Activated naive CD4-positive, alpha-beta T cell treated with anti-CD3 and anti-CD28 coated beads, Interleukin-2, amount 10 ng/mL, durations not matched to agents 7 days and 5 days (primary cell): ENCODE measurements at regions not wholly inside any gene's neighbourhood (a gene's known extent, or its start where the extent isn't known, plus 50 kb on each side); places are given as distances from the start of the nearest gene placed in this dataset.

Experiments
- CTCF ChIA-PET: fragments of 350-600 bp; sonication (Branson Sonifier 250); formaldehyde crosslinking; loops from one replicate; lab custom pipeline; 2021; ENCODE audit warnings: antibody characterized with exemption; lab: Charles Lee
- DNase-seq: peaks from one replicate; pipeline ENCODE4 v3.0.0-alpha.2; 2020
- H3K27ac Mint-ChIP-seq: one replicate; pipeline ENCODE4 v1.8.0; 2021; ENCODE audit warnings: mild to moderate bottlenecking, moderate library complexity, mixed read lengths
- H3K27me3 Mint-ChIP-seq: one replicate; pipeline ENCODE4 v1.8.0; 2021; ENCODE audit warnings: mild to moderate bottlenecking, mixed read lengths
- H3K36me3 Mint-ChIP-seq: one replicate; pipeline ENCODE4 v1.8.0; 2021; ENCODE audit warnings: mixed read lengths
- H3K4me1 Mint-ChIP-seq: one replicate; pipeline ENCODE4 v1.8.0; 2021; ENCODE audit warnings: mixed read lengths
- H3K4me3 Mint-ChIP-seq: one replicate; pipeline ENCODE4 v1.8.0; 2021; ENCODE audit warnings: mild to moderate bottlenecking, moderate library complexity, mixed read lengths
- H3K9me3 Mint-ChIP-seq: one replicate; pipeline ENCODE4 v1.8.0; 2021; ENCODE audit warnings: mixed read lengths

DNA sequence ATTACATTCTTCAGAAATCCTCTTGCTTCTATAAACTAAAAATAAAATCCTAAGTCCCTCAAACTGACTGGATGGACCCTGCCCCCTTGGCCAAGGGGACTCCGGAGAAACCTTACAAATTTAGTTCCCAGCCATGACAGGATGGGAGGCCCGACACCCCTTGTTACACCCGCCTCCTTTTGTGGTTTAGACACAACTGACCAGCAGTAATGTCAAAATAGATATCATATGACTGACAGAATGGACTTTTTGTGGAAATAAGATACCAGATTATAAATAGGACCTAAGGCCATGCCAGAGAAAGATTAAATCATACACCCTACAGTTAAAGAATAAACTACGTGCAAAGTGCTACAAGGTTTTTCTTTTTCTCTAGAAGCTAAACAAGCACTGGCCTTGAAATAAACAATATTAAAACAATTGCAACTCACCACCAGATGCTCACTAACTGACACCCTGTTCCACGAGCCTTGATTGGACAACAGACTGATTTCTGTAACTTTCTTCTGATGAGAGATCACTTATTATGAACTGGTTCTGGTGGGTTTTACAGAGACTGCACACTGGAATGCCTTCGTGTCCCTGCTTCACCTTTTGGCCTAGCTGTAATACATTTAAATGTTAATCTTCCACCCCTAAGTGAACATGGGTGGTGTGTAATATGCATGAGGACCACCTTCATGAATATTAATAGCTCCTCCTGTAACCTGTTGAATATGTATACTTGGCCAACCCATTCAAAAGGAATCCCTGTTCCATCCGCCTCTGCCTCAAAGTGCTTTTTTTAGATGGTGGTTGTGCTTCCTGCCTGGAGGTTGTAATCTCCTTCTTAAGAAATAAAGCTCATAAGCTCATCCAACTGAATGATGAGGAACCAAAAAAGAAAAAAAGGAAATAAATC lies 99.6 kb downstream of the ODF2L start:
- H3K27ac Mint-ChIP-seq: no peak overlapping the region
- no peaks in the 10 kb centered on the region for H3K4me1 Mint-ChIP-seq
- H3K4me3 Mint-ChIP-seq: no peak overlapping the region
- no peaks in the 10 kb centered on the region for H3K9me3 Mint-ChIP-seq
- CTCF ChIA-PET: no interaction called here
- no peak for DNase-seq
- no peaks in the 10 kb centered on the region for H3K36me3 Mint-ChIP-seq
- H3K27me3 Mint-ChIP-seq: no peaks in the 10 kb centered on the region

DNA sequence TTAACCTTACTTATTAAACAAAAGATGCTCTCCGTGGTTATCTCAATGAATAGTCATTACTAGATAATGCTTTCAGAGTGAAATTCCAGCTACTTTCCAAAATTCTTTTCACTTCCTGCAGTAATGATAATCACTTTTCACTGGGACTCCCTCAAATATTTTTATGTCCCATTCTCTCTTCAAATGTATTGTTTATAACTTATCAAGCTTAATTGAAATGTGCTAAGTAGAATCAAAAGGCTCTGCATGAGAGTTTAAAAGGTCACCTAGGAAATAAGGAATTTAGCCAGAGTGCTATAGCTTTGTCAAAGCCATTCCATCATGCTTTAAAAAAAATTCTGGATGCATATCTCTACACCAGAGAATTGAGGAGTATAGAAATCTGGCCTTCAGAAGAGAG lies 106.4 kb downstream of the ODF2L start:
- DNase-seq: no peak
- Mint-ChIP-seq H3K36me3 (no peaks in the 10 kb centered on the region), H3K27ac (no peak overlapping the region), H3K27me3 (peaks cover 4% of the 10 kb centered on the region), H3K9me3 (no peaks in the 10 kb centered on the region), H3K4me3 (no peak overlapping the region), H3K4me1 (no peaks in the 10 kb centered on the region)
- CTCF ChIA-PET: no interaction called here

DNA sequence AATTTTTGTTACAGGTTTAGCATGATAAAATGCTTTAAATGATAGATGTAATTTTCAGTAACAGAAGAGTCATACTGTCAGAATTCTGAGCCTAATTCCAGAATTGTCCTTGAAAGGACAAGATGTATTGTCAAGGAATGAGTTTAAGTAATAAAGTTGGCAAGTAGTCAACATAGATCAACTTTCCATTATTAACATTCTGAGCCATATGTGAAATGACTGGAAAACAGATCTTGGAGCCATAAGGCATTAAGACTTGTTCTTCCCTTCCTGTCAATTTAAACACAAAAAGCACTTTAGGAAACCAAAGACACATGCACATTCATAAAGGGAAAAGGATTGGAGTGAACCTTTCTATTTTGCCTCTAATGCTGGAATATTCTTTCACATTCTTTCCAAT lies 107.0 kb downstream of the ODF2L start:
- CTCF ChIA-PET: no interaction called here
- H3K27me3 Mint-ChIP-seq: peaks cover 4% of the 10 kb centered on the region
- no peak overlapping the region for H3K4me3 Mint-ChIP-seq
- H3K4me1 Mint-ChIP-seq: no peaks in the 10 kb centered on the region
- no peak overlapping the region for H3K27ac Mint-ChIP-seq
- no peaks in the 10 kb centered on the region for H3K9me3 Mint-ChIP-seq
- DNase-seq: no peak
- H3K36me3 Mint-ChIP-seq: no peaks in the 10 kb centered on the region

DNA sequence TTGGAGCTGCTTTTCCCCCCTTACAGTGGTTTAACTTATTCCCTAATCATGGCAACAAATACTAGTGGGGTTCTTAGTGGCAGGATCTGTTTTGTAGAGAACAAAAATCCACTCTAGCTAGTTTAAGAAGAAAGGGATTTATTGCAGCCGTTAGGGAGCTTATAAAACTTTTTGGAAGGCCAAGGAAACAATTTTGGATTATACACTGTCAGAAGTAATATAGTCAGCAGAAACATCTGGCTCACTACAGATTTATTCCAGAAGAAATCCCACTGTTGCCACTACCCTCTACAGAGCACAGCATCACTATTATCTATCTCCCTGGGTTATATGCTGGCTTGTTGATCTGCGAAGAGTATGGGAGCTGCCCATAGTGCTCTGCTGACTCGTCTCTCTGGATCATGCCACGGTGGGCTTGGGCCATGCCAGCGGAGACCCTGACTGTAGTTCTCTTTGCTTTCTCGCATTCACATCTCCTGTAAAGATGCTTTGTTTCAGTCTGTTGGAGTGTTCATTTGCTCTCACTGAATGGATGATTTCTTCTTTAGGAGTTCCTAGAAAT lies 107.5 kb downstream of the ODF2L start:
- H3K36me3 Mint-ChIP-seq: no peaks in the 10 kb centered on the region
- no peak overlapping the region for H3K27ac Mint-ChIP-seq
- H3K9me3 Mint-ChIP-seq: no peaks in the 10 kb centered on the region
- H3K27me3 Mint-ChIP-seq: peaks cover 4% of the 10 kb centered on the region
- CTCF ChIA-PET: interaction anchor here (0.6 kb wide), 1 partner anchor 386 kb away, joined by 3 read pairs; no protein-coding TSS in a partner anchor
- no peaks in the 10 kb centered on the region for H3K4me1 Mint-ChIP-seq
- no peak for DNase-seq
- H3K4me3 Mint-ChIP-seq: no peak overlapping the region

DNA sequence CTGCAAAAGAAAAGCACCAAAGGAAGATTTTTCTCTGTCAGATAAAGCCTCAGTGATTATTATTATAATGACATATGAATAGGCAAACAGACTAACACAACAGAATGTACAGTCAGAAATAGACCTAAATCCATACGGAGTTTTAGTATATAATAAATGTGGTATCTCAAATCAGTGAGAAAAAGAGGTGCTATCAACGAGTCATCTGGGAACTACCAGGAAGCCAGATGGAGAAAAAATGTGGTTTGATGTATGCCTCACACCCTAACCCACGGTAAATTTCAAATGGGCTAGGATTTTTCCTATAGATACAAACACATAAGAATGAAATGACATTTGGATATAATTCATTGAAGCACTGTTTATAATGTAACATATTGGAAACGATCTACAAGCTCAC lies 110.3 kb downstream of the ODF2L start:
- DNase-seq: no peak
- Mint-ChIP-seq H3K27me3 (peaks cover 4% of the 10 kb centered on the region), H3K4me1 (no peaks in the 10 kb centered on the region), H3K27ac (no peak overlapping the region), H3K4me3 (no peak overlapping the region), H3K36me3 (no peaks in the 10 kb centered on the region), H3K9me3 (no peaks in the 10 kb centered on the region)
- CTCF ChIA-PET: no interaction called here

DNA sequence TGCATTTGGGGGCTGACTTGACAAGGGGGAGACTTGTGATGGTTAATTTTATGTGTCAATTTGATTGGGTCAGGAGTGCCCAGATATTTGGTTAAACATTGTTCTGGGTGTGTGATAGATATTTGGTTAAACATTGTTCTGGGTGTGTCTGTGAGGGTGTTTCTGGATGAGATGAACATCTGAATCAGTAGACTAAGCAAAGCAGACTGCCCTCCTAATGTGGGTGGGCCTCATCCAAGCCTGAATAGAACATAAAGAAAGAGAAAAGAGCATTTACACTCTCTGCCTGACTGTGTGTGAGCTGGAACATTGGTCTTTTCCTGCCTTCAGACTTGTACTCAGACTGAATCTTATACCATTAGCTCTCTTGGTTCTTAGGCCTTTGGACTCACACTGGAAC lies 113.5 kb downstream of the ODF2L start:
- DNase-seq: no peak
- no peak overlapping the region for H3K4me3 Mint-ChIP-seq
- peaks cover 4% of the 10 kb centered on the region for H3K27me3 Mint-ChIP-seq
- no peaks in the 10 kb centered on the region for H3K36me3 Mint-ChIP-seq
- no peak overlapping the region for H3K27ac Mint-ChIP-seq
- H3K4me1 Mint-ChIP-seq: no peaks in the 10 kb centered on the region
- CTCF ChIA-PET: no interaction called here
- no peaks in the 10 kb centered on the region for H3K9me3 Mint-ChIP-seq

DNA sequence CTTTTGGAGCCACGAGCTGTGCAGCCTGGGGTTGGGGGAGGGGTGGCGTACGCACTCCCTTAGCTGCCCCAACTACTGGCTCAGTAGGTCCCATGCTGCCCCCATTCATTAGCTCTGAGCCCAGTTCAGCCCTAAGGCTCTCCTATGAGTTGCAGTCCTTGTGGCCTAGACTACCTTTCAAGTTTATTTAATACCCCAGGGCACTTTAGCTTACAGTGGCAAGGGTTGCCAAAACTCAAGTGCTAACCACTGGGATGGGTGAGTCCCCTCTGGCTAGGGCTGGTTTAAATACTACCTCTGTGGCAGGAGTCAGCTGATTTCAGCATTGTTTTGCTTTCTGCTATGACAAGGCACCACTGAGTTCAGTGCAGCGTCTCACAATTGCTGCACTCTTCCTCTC lies 118.2 kb downstream of the ODF2L start:
- CTCF ChIA-PET: no interaction called here
- no peak overlapping the region for H3K27ac Mint-ChIP-seq
- H3K36me3 Mint-ChIP-seq: no peaks in the 10 kb centered on the region
- H3K4me1 Mint-ChIP-seq: no peaks in the 10 kb centered on the region
- H3K27me3 Mint-ChIP-seq: no peaks in the 10 kb centered on the region
- no peak overlapping the region for H3K4me3 Mint-ChIP-seq
- no peak for DNase-seq
- no peaks in the 10 kb centered on the region for H3K9me3 Mint-ChIP-seq

DNA sequence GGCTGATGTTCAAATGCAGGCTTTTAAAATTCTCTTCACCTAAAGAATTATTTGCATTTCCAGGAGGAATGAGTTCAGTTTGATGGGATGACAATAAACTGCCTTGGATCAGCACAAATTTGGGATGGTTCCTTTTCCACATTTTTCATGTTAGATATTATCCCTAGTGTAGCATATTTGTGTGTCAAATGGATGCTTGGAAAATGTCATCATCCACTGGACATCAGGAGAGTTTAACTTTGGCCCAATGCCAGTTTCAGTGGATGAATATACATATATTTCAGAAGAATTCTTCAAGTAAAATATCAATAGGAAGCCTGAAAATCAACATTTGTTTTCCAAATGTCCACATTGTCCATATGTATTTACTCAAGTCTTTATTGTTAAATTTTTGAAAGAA lies 116.5 kb upstream of the COL24A1 start:
- Mint-ChIP-seq H3K9me3 (no peaks in the 10 kb centered on the region), H3K4me3 (no peak overlapping the region), H3K4me1 (no peaks in the 10 kb centered on the region), H3K27me3 (no peaks in the 10 kb centered on the region), H3K27ac (no peak overlapping the region), H3K36me3 (no peaks in the 10 kb centered on the region)
- no peak for DNase-seq
- CTCF ChIA-PET: no interaction called here

DNA sequence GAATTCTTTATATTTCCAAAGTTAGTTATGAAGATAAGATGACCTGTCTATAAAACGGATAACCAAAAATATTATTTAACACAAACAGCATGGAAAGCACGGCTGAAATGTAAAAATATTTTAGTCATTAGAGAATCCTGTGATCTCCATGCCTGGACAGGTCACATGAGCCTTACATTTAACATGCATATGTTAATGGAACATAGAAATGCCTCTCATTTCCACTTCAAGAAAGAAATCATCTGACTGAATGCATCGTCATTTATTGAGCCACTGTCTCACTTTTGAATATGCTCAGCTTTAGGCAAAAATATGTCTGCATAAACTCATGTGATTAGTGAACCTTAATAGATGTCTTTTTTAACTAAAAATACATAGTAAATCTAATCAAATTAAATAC lies 115.5 kb upstream of the COL24A1 start:
- CTCF ChIA-PET: no interaction called here
- H3K4me1 Mint-ChIP-seq: no peaks in the 10 kb centered on the region

DNA sequence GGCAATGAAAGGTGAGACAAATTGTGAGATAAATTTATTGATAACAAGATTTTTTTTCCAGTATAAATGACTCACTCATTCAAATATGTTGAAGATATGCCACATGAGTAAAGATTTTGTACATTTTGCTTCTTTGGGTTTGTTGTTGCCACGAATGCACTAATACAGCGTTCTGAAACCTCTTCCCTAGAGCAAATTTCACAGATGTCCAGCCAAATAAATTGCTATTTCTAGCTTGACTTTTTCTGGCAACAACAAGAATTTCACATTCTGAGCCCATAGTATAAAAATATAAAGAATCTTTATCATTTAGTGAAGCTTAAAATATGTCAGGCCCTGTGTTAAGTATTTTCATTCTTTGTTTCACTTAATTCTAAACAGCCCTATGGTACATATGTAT lies 114.5 kb upstream of the COL24A1 start:
- H3K36me3 Mint-ChIP-seq: no peaks in the 10 kb centered on the region
- CTCF ChIA-PET: no interaction called here
- no peaks in the 10 kb centered on the region for H3K4me1 Mint-ChIP-seq
- H3K27ac Mint-ChIP-seq: no peak overlapping the region
- DNase-seq: no peak
- H3K9me3 Mint-ChIP-seq: no peaks in the 10 kb centered on the region
- no peaks in the 10 kb centered on the region for H3K27me3 Mint-ChIP-seq
- no peak overlapping the region for H3K4me3 Mint-ChIP-seq

More for the DNA sequence above, 115.5 kb upstream of the COL24A1 start:
- Mint-ChIP-seq H3K27me3 (no peaks in the 10 kb centered on the region), H3K27ac (no peak overlapping the region), H3K36me3 (no peaks in the 10 kb centered on the region), H3K4me3 (no peak overlapping the region), H3K9me3 (no peaks in the 10 kb centered on the region)
- no peak for DNase-seq

DNA sequence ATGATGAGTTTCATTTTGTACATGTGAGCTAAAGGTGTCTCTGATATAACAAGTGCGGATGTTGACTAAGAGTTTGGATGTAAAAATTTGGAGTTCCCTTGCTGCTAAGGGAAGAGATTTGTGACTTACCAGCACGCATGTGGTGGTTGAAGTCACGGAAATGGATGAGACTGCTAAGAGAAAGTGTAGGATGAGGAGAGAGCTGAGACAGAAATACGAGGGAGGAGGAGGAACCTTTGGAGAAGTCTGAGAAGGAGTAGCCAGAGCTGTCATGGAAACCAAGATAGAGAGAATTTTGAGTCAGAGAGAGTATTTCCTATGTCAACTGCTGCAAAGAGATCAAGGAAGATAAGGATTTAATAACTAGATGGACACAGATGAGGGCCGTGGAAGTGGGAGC lies 106.5 kb upstream of the COL24A1 start:
- Mint-ChIP-seq H3K4me3 (no peak overlapping the region), H3K27me3 (no peaks in the 10 kb centered on the region), H3K9me3 (no peaks in the 10 kb centered on the region), H3K27ac (no peak overlapping the region), H3K36me3 (no peaks in the 10 kb centered on the region), H3K4me1 (no peaks in the 10 kb centered on the region)
- CTCF ChIA-PET: no interaction called here
- no peak for DNase-seq

DNA sequence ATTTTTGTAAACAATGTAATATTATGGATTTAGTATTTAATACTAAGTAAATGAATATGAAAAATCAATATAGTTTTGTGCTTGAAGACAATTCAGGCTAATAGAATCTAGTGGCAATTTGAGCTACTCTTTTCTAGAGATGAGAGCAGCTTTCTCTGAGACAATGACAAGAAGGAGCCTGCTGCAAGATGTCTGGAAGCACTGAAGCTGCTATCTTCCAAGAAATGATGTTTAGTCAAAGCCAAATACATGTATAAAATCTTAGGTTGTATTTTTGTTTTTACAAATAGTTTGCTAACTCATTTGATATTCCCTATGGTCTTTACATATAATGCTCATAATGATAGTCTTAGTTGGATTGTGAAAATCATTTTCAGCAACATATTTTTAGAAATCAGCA lies 103.9 kb upstream of the COL24A1 start:
- Mint-ChIP-seq H3K27ac (no peak overlapping the region), H3K4me1 (no peaks in the 10 kb centered on the region), H3K27me3 (no peaks in the 10 kb centered on the region), H3K9me3 (no peaks in the 10 kb centered on the region), H3K36me3 (no peaks in the 10 kb centered on the region), H3K4me3 (no peak overlapping the region)
- DNase-seq: no peak
- CTCF ChIA-PET: no interaction called here

DNA sequence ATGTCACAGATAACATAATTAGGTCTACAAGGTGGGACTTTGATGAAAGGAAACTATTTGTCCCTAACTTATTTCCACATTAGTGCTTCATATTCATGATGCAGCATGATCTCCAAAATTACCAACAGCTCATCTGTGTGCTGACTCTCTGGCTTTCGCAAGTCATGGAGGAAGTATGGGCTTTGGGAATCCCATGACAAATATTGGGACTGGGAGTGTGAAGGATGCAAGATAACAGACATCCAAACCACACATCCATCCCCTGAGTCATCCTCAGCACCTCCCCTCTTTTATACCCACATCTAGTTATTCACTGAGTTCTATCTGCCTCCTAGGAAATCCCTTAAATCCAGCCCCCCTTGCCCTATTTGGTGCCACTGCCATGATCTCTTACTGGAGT lies 102.8 kb upstream of the COL24A1 start:
- DNase-seq: no peak
- Mint-ChIP-seq H3K4me1 (no peaks in the 10 kb centered on the region), H3K27ac (no peak overlapping the region), H3K9me3 (no peaks in the 10 kb centered on the region), H3K4me3 (no peak overlapping the region), H3K36me3 (no peaks in the 10 kb centered on the region), H3K27me3 (no peaks in the 10 kb centered on the region)
- CTCF ChIA-PET: no interaction called here

DNA sequence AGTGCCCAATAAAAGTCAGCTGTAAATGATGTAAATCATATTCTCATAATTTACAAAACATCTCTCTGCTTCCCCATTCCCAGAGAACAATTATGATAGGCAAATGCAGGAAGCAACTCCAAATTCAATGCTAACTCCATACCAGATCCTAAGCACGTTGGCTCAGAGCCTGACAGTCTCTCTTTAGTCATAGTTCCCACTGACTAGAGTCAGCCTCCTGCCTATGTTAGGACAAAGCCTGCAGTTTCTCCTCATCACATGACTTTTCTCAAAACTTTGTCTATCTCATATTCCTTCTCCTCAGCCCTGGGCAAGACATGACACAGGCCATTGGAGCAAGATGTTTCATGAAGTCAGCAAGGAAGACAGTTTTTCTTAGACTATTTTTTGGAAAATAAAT lies 101.5 kb upstream of the COL24A1 start:
- DNase-seq: no peak
- Mint-ChIP-seq H3K4me1 (no peaks in the 10 kb centered on the region), H3K4me3 (no peak overlapping the region), H3K27ac (no peak overlapping the region), H3K36me3 (no peaks in the 10 kb centered on the region), H3K9me3 (no peaks in the 10 kb centered on the region), H3K27me3 (no peaks in the 10 kb centered on the region)
- CTCF ChIA-PET: no interaction called here

DNA sequence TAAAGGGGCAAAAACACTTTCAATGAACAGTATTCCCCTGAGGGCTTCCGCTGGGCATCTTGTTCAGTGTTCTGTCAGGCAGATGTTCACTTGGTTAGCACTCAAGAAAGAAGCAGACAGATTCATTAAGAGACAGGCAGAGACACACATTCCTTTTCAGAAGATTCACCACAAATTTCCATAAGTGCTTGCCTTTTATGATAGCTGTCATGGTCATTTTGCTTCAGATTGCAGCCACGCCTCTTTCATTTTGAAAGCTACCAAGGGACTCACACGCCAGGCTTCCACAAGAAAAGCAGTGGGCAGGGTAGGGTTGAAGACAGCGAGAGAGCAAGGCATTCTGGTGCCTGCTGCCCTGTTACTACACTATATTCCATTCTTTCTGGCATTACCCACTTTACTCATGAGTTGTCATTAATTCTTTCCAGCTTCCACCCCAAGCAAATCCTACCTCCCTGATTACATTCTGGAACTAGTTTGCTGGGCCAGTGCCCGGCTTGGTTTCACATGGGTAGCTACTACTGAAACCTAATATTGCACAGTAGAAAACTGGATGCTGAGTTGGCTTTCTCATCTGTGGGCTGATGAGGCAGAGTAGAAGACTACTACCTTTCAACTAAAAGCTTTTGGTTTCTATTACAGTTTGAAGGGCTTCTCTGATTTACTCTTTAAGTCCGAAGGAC lies 91.2 kb upstream of the COL24A1 start:
- CTCF ChIA-PET: interaction anchor here (1.3 kb wide), 1 partner anchor 14 kb away, joined by 3 read pairs; no protein-coding TSS in a partner anchor
- H3K27ac Mint-ChIP-seq: no peak overlapping the region
- H3K4me3 Mint-ChIP-seq: no peak overlapping the region
- no peaks in the 10 kb centered on the region for H3K9me3 Mint-ChIP-seq
- no peaks in the 10 kb centered on the region for H3K36me3 Mint-ChIP-seq
- H3K4me1 Mint-ChIP-seq: no peaks in the 10 kb centered on the region
- DNase-seq: no peak
- no peaks in the 10 kb centered on the region for H3K27me3 Mint-ChIP-seq
